Small intestine (tissue), 7 donors: ENCODE measurements at regions not wholly inside any gene's neighbourhood (a gene's known extent, or its start where the extent isn't known, plus 50 kb on each side); places are given as distances from the start of the nearest gene placed in this dataset.
"Not testable (repeated sequence)": the region's sequence is repeated elsewhere in the genome, so short reads cannot be mapped to it uniquely, and the experiment has no call there.

ENCODE experiments used
- DNase-seq, 2 donors: peaks; one replicate each; pipeline versions ENCODE4 v3.0.0 to v3.0.0-alpha.2; 2013
- FAIRE-seq: peaks from 2 replicates; lab custom pipeline; 2012; peaks lifted over from hg19 to GRCh38; lab: Jason Lieb, UNC
- H3K27ac ChIP-seq, 3 donors: one replicate each; pipeline ENCODE4 v1.5.1; 2013; ENCODE audit warnings: low read length in 2 of 3, mild to moderate bottlenecking in 2 of 3, control low read depth in 1 of 3, inconsistent platforms in 1 of 3, low read depth in 1 of 3, moderate library complexity in 1 of 3
- H3K27me3 ChIP-seq, 3 donors: one replicate each; pipeline ENCODE4 v1.6.1; 2013; ENCODE audit warnings: low read length in 3 of 3, inconsistent platforms in 1 of 3; ENCODE audit not compliant: control insufficient read depth in 3 of 3, insufficient read depth in 3 of 3
- H3K36me3 ChIP-seq, 3 donors: one replicate each; pipeline ENCODE4 v1.6.1; 2013; ENCODE audit warnings: low read length in 3 of 3, inconsistent platforms in 1 of 3, low read depth in 1 of 3, mild to moderate bottlenecking in 1 of 3, moderate library complexity in 1 of 3; ENCODE audit not compliant: control insufficient read depth in 3 of 3, insufficient read depth in 2 of 3
- H3K4me1 ChIP-seq, 3 donors: one replicate each; pipeline ENCODE4 v1.6.1; 2013; ENCODE audit warnings: low read length in 2 of 3, inconsistent platforms in 1 of 3, low read depth in 1 of 3, mild to moderate bottlenecking in 1 of 3, moderate library complexity in 1 of 3; ENCODE audit not compliant: control insufficient read depth in 3 of 3, insufficient read depth in 2 of 3
- H3K4me3 ChIP-seq, 3 donors: one replicate each; pipeline ENCODE4 v1.5.1; 2013; ENCODE audit warnings: low read length in 3 of 3, control low read depth in 1 of 3, inconsistent platforms in 1 of 3, low read depth in 1 of 3, mild to moderate bottlenecking in 1 of 3, moderate library complexity in 1 of 3
- H3K9me3 ChIP-seq, 2 donors: one replicate each; pipeline ENCODE4 v1.6.1; 2013; ENCODE audit warnings: low read depth in 1 of 2, low read length in 1 of 2; ENCODE audit not compliant: control insufficient read depth in 2 of 2, insufficient read depth in 1 of 2
- WGBS, 3 donors: extraction: QIAGEN DNeasy Blood & Tissue Kit; methylation state at CpG; one replicate each; pipeline ENCODE4 v1.1.7; 2013; 5-methylcytosine and 5-hydroxymethylcytosine counted together
- donor health status: healthy with polysubstance abuse.
- donor health status: control.
- donor health status: control.
- donor health status: Bipolar disorder and iron deficiency.
- donor health status: healthy.

DNA sequence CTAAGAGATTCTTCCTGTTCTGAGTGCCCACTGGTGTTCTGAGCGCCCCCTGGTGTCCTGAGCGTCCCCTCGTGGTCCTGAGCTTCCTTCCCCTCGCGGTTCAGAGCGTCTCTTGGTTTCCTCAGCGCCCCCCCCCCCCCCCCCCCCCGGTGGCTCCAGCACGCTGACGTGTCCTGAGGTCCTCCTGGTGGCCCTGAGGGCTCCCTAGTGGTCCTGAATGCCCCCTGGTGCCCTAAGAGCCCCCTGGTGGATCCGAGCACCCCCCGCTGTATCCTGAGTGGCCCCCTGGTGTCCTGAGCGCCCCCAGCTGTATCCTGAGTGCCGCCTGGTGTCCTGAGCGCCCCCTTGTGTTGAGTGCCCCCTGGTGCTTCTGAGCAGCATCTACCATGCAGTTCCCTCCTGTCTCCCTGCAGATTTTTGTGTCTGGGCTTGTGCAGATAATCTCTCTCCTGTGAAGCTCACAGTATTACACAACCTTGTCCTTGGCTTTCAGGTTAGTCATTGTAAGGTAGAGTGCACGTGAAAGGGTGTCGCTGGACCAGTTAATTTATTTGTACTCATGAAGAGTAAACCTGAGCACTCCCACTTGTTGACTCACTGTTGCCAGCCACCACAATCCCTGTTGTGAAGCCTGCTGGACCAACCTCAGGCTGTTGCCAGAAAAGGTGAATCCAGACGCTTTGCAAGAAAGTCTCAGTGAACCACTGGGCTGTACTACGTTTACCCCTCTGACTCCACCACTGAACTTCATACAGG lies 1168.4 kb downstream of the TMEM121 start:
- H3K36me3 ChIP-seq: no peaks in the 10 kb centered on the region
- WGBS, 3 donors: 46 to 57% (median 52%) methylated on average over 11 to 15 of the region's 19 CpGs
- H3K27ac ChIP-seq: no peak overlapping the region
- no peaks in the 10 kb centered on the region for H3K27me3 ChIP-seq
- FAIRE-seq (no peak), DNase-seq (no peak)
- no peaks in the 10 kb centered on the region for H3K4me1 ChIP-seq
- no peak overlapping the region for H3K4me3 ChIP-seq
- peaks cover 0 to 17% of the 10 kb centered on the region in 2 donors for H3K9me3 ChIP-seq

DNA sequence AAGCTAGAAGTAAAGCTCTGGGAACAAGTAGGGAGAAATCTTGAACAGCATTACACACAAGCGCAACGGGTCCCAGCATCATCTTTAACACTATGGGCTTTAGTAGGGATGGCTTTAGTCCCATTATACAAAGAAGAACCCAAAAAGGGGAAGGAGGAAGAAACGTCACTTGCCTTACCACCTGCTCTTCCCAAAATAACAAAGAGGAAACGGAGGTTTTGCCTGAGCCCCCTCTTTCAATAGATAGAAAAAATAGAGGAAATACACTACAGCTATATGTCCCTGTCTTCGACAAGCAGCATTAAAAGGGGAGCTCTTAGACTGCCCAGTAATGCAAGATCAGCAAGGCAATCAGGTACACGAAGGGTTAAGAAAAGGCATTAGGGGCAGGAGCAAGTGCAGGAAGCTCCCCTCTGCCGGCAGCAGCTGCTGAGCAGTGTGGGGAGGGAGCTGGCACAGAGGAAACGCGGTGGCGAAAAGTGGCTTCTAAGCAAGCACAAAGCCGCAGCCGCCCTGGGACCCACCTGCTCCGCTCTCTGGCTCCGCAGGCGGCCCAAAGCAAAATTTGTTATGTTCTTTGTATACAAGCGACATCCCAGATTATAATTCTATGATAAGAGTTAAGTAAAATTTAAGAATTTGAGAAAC lies 1172.4 kb downstream of the TMEM121 start:
- FAIRE-seq, DNase-seq, H3K27me3 ChIP-seq, H3K27ac ChIP-seq, H3K9me3 ChIP-seq, H3K4me1 ChIP-seq, H3K36me3 ChIP-seq, H3K4me3 ChIP-seq: not testable (repeated sequence)
- WGBS, 3 donors: 27 to 39% (median 34%) methylated on average over 5 to 14 of the region's 16 CpGs

DNA sequence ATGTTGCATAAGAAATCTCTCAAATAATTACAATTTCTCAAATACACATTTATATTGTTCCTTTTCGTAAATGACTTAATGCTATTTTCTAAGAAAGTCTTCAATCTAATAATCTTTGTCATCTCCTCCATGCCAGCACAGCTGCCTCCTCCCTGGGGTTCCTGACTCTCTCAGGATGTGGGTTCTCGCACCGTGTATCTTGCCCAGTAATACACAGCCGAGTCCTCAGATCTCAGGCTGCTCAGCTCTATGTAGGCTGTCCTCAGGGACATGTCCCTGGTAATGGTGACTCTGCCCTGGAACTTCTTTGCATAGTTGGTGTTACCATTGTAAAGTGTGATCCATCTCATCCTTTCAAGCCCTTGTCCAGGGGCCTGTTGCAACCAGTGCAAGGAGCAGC lies 1177.3 kb downstream of the TMEM121 start:
- WGBS, 3 donors: 68 to 85% (median 70%) methylated on average over 1 to 2 of the region's 4 CpGs
- not testable (repeated sequence) for H3K27ac ChIP-seq, H3K4me1 ChIP-seq, H3K36me3 ChIP-seq, DNase-seq, FAIRE-seq, H3K9me3 ChIP-seq, H3K4me3 ChIP-seq, H3K27me3 ChIP-seq

DNA sequence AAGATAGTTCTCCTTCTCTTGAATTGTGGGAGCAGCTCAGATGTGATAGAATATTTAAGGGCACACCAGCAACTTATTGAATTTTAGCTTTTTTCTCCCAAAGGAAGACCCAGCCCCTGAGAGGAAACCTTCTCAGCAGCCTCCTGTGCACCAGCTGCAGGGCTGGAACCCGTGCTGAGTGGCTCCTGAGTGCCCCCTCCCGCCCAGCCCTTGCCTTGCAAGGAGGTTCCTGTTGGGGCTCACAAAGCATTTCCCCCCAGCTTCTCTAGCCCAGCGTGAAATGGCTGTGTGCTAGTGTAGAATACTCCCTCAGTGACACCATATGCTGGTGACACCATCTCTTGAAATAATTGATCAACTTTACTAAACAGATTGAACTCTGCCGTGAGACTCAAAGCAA lies 1180.1 kb downstream of the TMEM121 start:
- H3K27ac ChIP-seq, H3K9me3 ChIP-seq, FAIRE-seq, H3K36me3 ChIP-seq, H3K4me1 ChIP-seq, H3K27me3 ChIP-seq, H3K4me3 ChIP-seq, DNase-seq: not testable (repeated sequence)
- WGBS, 3 donors: 43 to 47% (median 46%) methylated on average over 2 to 4 of the region's 4 CpGs

DNA sequence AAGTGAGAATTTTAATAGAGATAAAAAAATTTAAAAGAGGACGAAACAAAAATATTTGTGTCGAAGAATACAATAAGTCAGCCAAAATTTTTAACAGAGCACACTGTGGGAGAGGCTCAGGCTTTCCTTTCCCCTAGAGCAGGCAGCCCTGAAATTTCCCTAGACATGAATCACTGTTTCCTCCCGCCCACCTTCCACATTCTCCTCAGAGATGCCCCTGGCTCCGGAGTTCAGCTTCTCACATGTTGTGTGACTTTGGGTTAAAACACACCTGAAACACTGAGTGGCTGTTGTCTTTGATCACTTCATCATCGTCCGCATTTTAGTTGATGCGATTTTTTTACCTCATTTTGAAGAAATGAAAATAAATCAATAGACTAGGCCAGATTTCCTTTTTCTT lies 1183.8 kb downstream of the TMEM121 start:
- not testable (repeated sequence) for H3K9me3 ChIP-seq, H3K4me1 ChIP-seq, H3K27ac ChIP-seq, H3K27me3 ChIP-seq, DNase-seq, H3K4me3 ChIP-seq, H3K36me3 ChIP-seq, FAIRE-seq
- 71 to 74% (median 73%) methylated on average over 6 to 7 of the region's 7 CpGs for WGBS, 3 donors

DNA sequence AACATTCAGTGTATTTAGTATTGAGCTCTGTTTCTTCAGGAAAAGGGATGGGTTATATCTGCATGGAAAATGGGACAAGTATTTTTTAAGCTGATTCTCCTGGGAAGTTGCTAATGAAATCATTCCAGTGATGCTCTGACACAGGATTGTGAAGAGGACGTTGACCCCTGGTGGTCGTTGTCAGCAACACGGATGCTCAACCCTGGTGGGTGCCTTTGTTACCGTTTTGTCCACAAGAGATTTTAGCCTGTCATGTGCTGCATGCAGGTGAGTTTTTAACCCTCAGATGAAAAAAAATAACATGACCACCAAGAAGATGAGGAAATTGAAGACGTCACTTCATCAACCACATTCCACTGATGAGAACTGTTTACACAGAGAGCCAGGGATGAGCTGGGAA lies 1186.1 kb downstream of the TMEM121 start:
- not testable (repeated sequence) for H3K27me3 ChIP-seq

DNA sequence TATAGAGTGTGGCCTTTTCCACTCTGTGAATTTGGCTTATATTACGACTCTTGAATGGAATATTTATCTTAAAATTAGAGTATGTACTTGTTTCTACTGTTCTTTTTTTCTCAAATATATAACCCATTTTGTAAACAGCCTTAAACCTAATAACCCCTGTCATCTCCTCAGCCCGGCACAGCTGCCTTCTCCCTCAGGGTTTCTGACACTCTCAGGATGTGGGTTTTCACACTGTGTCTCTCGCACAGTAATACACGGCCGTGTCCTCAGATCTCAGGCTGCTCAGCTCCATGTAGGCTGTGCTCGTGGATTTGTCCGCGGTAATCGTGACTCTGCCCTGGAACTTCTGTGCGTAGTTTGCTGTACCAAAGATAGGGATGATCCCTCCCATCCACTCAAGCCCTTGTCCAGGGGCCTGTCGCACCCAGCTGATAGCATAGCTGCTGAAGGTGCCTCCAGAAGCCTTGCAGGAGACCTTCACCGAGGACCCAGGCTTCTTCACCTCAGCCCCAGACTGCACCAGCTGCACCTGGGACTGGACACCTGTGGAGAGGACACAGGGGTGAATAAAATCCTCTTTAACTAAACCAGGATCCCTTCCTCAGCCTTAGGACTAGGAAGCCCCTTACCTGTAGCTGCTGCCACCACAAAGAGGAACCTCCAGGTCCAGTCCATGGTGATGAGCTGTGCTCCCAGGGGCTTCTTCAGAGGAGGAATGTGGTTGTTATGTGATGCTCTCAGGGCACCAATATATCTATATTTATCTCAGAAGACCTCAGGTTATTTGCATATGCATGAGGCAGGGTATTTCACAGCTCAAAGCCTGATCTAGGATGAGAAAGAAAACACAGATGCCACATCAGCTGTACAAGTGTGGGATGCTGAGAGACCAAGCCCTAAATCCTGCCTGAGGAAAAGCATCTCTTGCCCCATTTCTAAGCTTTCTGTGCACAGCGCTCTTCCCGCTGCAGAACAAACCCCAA lies 1188.4 kb downstream of the TMEM121 start:
- not testable (repeated sequence) for H3K27me3 ChIP-seq, H3K4me1 ChIP-seq, FAIRE-seq, H3K9me3 ChIP-seq, H3K36me3 ChIP-seq, H3K27ac ChIP-seq, H3K4me3 ChIP-seq, DNase-seq
- 55 to 85% (median 58%) methylated on average over 2 to 10 of the region's 14 CpGs for WGBS, 3 donors

More for the DNA sequence above, 1186.1 kb downstream of the TMEM121 start:
- not testable (repeated sequence) for DNase-seq, H3K36me3 ChIP-seq, H3K4me3 ChIP-seq, H3K27ac ChIP-seq, H3K9me3 ChIP-seq, FAIRE-seq, H3K4me1 ChIP-seq
- WGBS, 3 donors: 49 to 72% (median 63%) methylated on average over 5 of the region's 5 CpGs

DNA sequence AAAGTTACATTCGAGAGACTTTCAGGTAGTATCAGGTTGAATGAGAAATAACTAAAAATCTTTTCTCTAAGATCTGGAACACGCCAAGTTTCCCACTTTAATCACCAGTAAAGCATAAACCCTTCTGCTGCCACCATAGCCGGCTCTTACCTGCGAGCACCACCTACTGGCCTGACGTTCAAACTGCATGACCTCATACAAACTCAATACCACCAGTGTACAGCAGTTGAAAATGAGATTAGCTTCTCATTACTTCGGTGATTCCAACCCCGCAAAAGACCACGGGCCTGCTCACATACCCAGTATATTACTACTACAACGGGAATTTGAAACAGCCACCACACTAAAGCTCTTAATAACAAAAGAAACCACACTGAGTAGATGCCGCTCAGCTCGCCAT lies 1191.2 kb downstream of the TMEM121 start:
- 24 to 43% (median 26%) methylated on average over 6 to 10 of the region's 11 CpGs for WGBS, 3 donors
- FAIRE-seq: not testable (repeated sequence)

More for the DNA sequence above, 1191.2 kb downstream of the TMEM121 start:
- H3K4me1 ChIP-seq, H3K36me3 ChIP-seq, H3K27me3 ChIP-seq, H3K27ac ChIP-seq, H3K4me3 ChIP-seq, DNase-seq, H3K9me3 ChIP-seq: not testable (repeated sequence)
